Fibroblast of skin of left quadriceps (primary cell): ENCODE measurements at regions not wholly inside any gene's neighbourhood (a gene's known extent, or its start where the extent isn't known, plus 50 kb on each side); places are given as distances from the start of the nearest gene placed in this dataset.
"Not testable (repeated sequence)": the region's sequence is repeated elsewhere in the genome, so short reads cannot be mapped to it uniquely, and the experiment has no call there.

Experiments used
- DNase-seq, 2 experiments: peaks; one replicate each; pipeline ENCODE4 v3.0.0-alpha.2; 2013; ENCODE audit warnings: low read depth in 2 of 2

- no peak for DNase-seq
Measured at GRCh38 chr1:58062635-58063034, 483.9 kb downstream of the OMA1 start.

- DNase-seq: no peak
Measured at GRCh38 chr1:58060559-58061170, 485.9 kb downstream of the OMA1 start.

DNA sequence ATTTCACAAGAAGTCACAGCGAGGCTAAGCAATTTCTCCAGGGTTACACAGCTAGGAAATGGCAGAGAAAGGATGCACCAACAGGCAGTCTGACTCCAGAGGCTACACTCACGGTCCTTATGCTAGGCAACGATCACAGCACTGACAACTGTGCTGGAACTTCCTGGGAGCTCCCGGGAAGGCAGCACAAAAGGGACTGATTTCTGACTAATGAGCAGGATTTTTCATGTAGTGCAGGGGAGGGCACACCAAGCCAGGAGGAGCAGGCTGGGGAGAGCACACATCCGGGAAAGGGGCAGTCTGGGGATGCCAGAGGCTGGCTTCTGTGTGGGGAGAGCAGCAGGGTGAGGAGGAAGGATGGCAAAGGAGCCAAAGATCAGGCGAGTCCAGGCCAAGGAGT lies 486.7 kb downstream of the OMA1 start:
- DNase-seq: no peak

DNA sequence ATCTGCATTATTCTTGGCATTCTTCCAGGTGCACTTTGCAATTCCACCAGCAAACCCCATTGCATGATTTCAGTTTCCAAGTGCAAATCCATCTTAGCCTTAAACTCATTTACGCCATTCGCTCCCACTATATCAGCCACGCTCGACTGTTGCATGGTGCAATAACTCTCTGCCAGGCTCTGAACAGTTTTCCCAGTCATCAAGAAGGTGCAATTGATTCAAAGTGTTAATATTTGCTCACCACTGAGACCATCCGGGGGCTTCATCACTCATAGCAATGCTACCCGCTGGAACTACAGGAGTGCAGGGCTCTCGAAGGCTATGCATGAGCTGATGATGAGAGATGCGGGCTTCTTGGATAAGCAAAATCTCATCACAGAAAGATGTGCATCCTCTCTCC lies 488.2 kb downstream of the OMA1 start:
- DNase-seq: no peak

DNA sequence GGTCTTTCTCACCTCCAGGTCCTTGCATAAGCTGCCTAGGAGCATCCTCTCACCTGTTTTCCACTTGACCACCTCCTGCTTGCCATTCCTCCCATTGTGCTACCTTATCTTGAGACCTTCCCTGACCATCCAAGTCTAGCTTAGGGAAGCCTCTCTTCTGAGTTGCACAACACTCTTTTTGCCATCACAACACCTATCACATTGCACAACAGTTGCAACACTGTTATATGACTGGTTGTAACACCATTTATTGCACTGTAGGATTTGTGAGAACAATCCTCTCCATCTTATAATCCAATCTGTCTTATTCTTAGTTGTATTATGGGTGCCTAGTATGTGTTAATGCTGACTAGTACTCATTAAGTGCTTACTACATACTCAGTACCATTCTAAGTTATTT lies 488.7 kb downstream of the OMA1 start:
- DNase-seq: no peak

GRCh38 chr1:58051187-58051586 lies 495.3 kb downstream of the OMA1 start:
- DNase-seq: not testable (repeated sequence)

DNA sequence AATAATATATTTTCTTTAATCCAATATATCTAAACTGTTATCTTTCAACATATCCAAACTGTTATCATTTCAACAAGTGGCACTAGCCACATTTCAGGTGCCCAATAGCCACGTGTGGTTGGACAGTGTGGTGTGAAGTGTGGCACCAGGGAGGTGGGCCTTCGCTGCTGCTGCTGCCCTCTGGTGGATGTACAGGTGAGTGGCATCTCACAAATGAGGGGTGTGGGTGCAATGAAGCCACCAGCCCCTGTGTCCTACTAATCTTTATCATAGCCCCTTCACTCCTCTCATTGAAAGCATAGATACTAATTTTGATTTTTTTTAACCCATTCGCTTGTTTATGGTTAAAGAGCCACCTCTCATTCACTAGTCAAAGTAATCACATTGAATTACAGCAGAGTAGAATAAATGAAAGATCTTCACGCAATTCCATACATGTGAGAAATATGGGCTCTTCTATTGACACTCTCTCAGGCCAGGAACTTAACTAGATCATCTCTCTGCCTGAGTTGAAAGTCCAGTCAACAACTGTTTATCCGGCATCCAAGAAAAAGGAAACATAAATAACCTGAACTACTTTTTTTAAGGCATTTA lies 499.2 kb downstream of the OMA1 start:
- DNase-seq: no peak

GRCh38 chr1:58045094-58045705 lies 501.3 kb downstream of the OMA1 start:
- DNase-seq: no peak

DNA sequence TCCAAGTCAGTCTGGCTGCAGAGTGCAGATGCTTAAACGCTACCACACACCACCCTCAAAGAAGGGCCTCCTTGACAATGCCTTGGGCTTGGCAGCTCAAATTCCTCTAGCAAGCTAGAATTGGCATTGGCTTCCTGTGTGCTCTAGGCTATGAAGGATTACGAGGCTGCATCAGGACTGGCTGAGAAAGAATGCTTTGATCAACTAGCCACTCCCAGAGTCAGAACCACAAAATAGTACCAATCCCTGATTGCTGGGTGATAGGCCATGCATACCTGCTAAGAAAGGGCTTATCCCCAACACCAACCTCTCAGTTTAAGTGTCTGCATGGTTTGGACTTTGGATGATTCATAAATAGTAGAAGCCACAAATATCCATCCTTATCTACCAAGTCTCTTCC lies 504.9 kb downstream of the OMA1 start:
- no peak for DNase-seq

DNA sequence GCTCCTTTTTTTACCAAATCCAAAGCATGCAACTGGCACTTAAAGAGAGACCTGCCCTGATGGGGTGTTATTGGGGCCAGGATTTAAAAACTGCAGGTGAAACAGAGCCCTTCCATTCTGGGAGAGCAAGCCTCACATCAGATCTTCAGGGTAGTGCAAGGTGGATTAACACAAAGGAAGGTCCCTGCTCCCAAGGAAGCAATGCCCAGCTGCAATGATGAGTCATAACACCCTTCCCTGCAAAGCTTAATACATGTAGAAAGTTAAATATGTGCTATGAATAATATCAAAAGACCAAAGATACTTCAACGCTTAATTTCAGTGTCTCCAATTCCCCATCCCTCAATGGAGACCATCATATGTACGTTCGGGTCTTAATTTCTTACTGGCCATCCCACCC lies 508.0 kb downstream of the OMA1 start:
- DNase-seq: no peak

DNA sequence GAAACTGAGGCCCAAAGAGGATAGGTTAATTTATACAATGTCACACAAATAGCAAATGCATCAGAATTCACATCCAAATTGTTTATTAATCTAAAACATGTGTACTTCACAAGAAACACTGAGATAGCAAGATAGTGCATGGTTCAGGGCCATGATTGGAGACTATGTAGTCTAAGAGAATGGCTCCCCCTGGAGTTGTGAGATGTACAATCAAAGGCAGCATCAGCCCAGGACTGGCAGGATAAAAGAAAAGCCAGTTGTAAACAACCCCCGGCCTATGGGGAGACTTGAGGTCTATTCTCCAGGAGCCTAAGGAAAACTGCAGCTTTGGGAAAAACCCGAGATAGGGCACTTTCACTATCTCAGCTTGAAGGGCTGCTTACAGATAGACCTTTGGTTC lies 511.0 kb downstream of the OMA1 start:
- peak; percentile 11 to 18 for DNase-seq

DNA sequence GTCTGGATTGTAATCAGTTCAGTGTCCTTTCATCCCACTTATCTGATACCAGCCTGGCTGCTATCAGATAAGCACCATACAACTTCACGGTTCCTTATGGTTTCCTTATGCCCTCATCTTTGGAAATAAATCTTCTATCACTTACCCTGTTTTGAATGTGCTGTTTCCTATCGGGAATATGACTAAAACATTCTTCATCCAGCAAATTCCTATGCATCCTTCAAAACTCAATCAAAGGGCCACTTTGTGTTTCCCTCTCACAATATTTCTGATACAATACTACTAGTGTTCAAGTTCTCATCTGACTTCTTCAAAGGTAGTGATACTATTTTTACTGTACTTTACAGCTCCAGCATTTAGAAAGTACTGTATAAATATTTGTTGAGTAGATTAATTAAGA lies 513.2 kb downstream of the OMA1 start:
- DNase-seq: no peak

GRCh38 chr1:58032611-58033073 lies 513.9 kb downstream of the OMA1 start:
- DNase-seq: no peak

DNA sequence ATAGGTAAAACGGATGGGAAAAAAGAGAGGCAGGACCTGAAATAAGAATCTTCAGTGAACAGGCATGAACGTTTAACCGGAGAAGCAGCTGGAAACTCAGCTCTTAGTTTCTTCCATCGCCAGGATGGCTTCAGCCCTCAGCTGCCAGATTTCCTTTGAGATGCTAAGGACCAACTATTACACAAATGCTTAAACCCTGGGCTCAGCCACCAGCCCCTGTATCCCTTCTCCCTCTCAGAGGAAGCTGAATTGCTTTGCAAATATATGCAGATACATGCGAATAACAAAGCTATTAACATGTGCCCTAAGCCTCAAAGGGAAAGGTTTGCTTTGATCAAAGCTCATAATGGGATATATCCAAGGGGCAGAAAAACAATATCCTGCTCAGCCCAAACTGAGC lies 515.1 kb downstream of the OMA1 start:
- DNase-seq: no peak

GRCh38 chr1:58030456-58030855 lies 516.1 kb downstream of the OMA1 start:
- DNase-seq: no peak

- DNase-seq: no peak
Measured at GRCh38 chr1:58017641-58018040, 528.9 kb downstream of the OMA1 start.

- DNase-seq: no peak
Measured at GRCh38 chr1:58013237-58013636, 533.3 kb downstream of the OMA1 start.

DNA sequence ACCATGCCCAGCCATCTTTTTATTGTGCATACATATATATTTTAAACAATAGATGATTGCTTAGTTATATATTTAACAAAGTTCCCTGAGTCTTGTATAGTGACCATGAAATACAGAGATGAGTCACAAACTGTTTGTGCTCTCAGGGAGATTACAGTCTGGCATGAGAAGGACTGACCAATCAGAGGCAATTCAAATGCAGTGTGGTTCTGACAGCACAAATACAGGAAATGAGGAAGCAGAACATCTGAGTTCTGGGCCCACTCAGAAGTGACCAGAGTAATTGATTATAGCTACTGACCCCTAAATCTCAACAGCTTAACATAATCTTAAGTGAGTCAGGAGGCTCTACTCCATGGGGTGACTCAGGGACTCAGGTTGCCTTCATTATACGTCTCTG lies 534.5 kb downstream of the OMA1 start:
- DNase-seq: no peak

GRCh38 chr1:58006421-58007046 lies 540.0 kb downstream of the OMA1 start:
- no peak for DNase-seq

- no peak for DNase-seq
Measured at GRCh38 chr1:58005212-58005611, 541.3 kb downstream of the OMA1 start.

DNA sequence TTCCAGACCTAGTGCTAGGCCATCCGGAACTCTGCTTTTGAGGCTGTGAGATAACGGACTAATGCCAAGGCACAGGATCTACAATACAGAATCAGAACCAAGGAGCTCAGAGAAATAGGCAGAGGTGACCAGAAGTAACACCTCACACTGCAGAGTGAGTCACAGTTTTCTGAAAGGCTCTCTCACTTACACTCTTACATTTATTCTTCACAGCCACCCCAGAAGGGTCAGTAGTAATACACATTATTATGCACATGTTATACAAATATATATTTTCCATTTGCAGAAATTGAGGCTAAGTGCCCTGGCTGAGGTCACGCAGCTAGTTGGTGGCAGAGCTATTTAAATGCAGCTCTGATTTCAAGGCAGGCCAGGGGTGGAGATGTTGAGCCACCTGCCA lies 542.5 kb downstream of the OMA1 start:
- DNase-seq: no peak

GRCh38 chr1:58003059-58003458 lies 543.5 kb downstream of the OMA1 start:
- no peak for DNase-seq

- DNase-seq: no peak
Measured at GRCh38 chr1:58000821-58001220, 545.7 kb downstream of the OMA1 start.
